Central memory CD8-positive, alpha-beta T cell (primary cell): ENCODE measurements at regions not wholly inside any gene's neighbourhood (a gene's known extent, or its start where the extent isn't known, plus 50 kb on each side); places are given as distances from the start of the nearest gene placed in this dataset.

ENCODE experiments used
- ATAC-seq: fragments of 150-1000 bp; cut with Tn5 transposase; replicated peaks from 2 replicates; pipeline ENCODE4 v1.10.0; 2022; ENCODE audit warnings: mild to moderate bottlenecking, moderate FRiP score, moderate number of reproducible peaks; ENCODE audit not compliant: poor library complexity, severe bottlenecking; ENCODE audit errors: extremely low read depth
- DNase-seq, 2 donors: peaks; one replicate each; pipeline ENCODE4 v3.0.0; 2021; ENCODE audit warnings: low spot score in 2 of 2
- H3K27ac Mint-ChIP-seq: one replicate; pipeline ENCODE4 v1.8.0; 2022; ENCODE audit warnings: low read depth, mild to moderate bottlenecking, moderate library complexity, mixed read lengths
- H3K27me3 Mint-ChIP-seq: one replicate; pipeline ENCODE4 v1.8.0; 2022; ENCODE audit warnings: mixed read lengths
- H3K36me3 Mint-ChIP-seq: one replicate; pipeline ENCODE4 v1.8.0; 2022; ENCODE audit warnings: mild to moderate bottlenecking, moderate library complexity, mixed read lengths; ENCODE audit not compliant: insufficient read depth
- H3K4me1 Mint-ChIP-seq: one replicate; pipeline ENCODE4 v1.8.0; 2022; ENCODE audit warnings: mixed read lengths
- H3K4me3 Mint-ChIP-seq: one replicate; pipeline ENCODE4 v1.8.0; 2022; ENCODE audit warnings: mild to moderate bottlenecking, moderate library complexity, mixed read lengths
- H3K9me3 Mint-ChIP-seq: one replicate; pipeline ENCODE4 v1.8.0; 2022; ENCODE audit warnings: mixed read lengths

- H3K27me3 Mint-ChIP-seq = peaks cover 13% of the 10 kb centered on the region
- DNase-seq (no peak), ATAC-seq (no peak)
- H3K4me3 Mint-ChIP-seq = no peak overlapping the region
- H3K27ac Mint-ChIP-seq = no peak overlapping the region
- no peaks in the 10 kb centered on the region for H3K4me1 Mint-ChIP-seq
- H3K9me3 Mint-ChIP-seq = peaks cover 5% of the 10 kb centered on the region
- H3K36me3 Mint-ChIP-seq = no peaks in the 10 kb centered on the region
Measured at GRCh38 chr5:174342696-174343095, 297.2 kb downstream of the NSG2 start.

GRCh38 chr5:174343826-174344225 lies 298.3 kb downstream of the NSG2 start:
- Mint-ChIP-seq H3K27me3 (peaks cover 5% of the 10 kb centered on the region), H3K9me3 (peaks cover 5% of the 10 kb centered on the region), H3K4me1 (no peaks in the 10 kb centered on the region), H3K4me3 (no peak overlapping the region), H3K36me3 (no peaks in the 10 kb centered on the region), H3K27ac (no peak overlapping the region)
- ATAC-seq (no peak), DNase-seq (no peak)

- peaks cover 5% of the 10 kb centered on the region for H3K9me3 Mint-ChIP-seq
- H3K4me3 Mint-ChIP-seq = no peak overlapping the region
- no peaks in the 10 kb centered on the region for H3K4me1 Mint-ChIP-seq
- no peak overlapping the region for H3K27ac Mint-ChIP-seq
- ATAC-seq (no peak), DNase-seq (no peak)
- no peaks in the 10 kb centered on the region for H3K27me3 Mint-ChIP-seq
- H3K36me3 Mint-ChIP-seq = no peaks in the 10 kb centered on the region
Measured at GRCh38 chr5:174344335-174344734, 298.8 kb downstream of the NSG2 start.

GRCh38 chr5:174347183-174347582 lies 301.7 kb downstream of the NSG2 start:
- Mint-ChIP-seq H3K9me3 (peaks cover 5% of the 10 kb centered on the region), H3K36me3 (no peaks in the 10 kb centered on the region), H3K4me1 (no peaks in the 10 kb centered on the region), H3K27ac (no peak overlapping the region), H3K4me3 (no peak overlapping the region), H3K27me3 (no peaks in the 10 kb centered on the region)
- no peak for DNase-seq
- ATAC-seq = no peak

GRCh38 chr5:174348311-174348981 lies 302.9 kb downstream of the NSG2 start:
- H3K36me3 Mint-ChIP-seq = no peaks in the 10 kb centered on the region
- H3K4me3 Mint-ChIP-seq = no peak overlapping the region
- DNase-seq = no peak
- no peaks in the 10 kb centered on the region for H3K4me1 Mint-ChIP-seq
- ATAC-seq = no peak
- H3K27ac Mint-ChIP-seq = no peak overlapping the region
- no peaks in the 10 kb centered on the region for H3K27me3 Mint-ChIP-seq
- H3K9me3 Mint-ChIP-seq = peaks cover 5% of the 10 kb centered on the region

- Mint-ChIP-seq H3K27me3 (no peaks in the 10 kb centered on the region), H3K9me3 (peaks cover 6% of the 10 kb centered on the region), H3K36me3 (no peaks in the 10 kb centered on the region), H3K4me3 (no peak overlapping the region), H3K27ac (no peak overlapping the region), H3K4me1 (no peaks in the 10 kb centered on the region)
- ATAC-seq (no peak), DNase-seq (no peak)
Measured at GRCh38 chr5:174352681-174353080, 307.2 kb downstream of the NSG2 start.

- no peaks in the 10 kb centered on the region for H3K4me1 Mint-ChIP-seq
- no peak overlapping the region for H3K27ac Mint-ChIP-seq
- peaks cover 2% of the 10 kb centered on the region for H3K36me3 Mint-ChIP-seq
- no peaks in the 10 kb centered on the region for H3K27me3 Mint-ChIP-seq
- no peak overlapping the region for H3K4me3 Mint-ChIP-seq
- ATAC-seq (no peak), DNase-seq (no peak)
- H3K9me3 Mint-ChIP-seq = peaks cover 6% of the 10 kb centered on the region
Measured at GRCh38 chr5:174354571-174354970, 309.1 kb downstream of the NSG2 start.

- peaks cover 6% of the 10 kb centered on the region for H3K9me3 Mint-ChIP-seq
- ATAC-seq = no peak
- H3K36me3 Mint-ChIP-seq = peaks cover 2% of the 10 kb centered on the region
Measured at GRCh38 chr5:174355208-174355612, 309.7 kb downstream of the NSG2 start.

GRCh38 chr5:174355995-174356394 lies 310.5 kb downstream of the NSG2 start:
- Mint-ChIP-seq H3K4me3 (no peak overlapping the region), H3K27ac (no peak overlapping the region), H3K36me3 (peaks cover 2% of the 10 kb centered on the region), H3K27me3 (no peaks in the 10 kb centered on the region), H3K9me3 (peaks cover 6% of the 10 kb centered on the region), H3K4me1 (no peaks in the 10 kb centered on the region)
- DNase-seq = no peak
- ATAC-seq = no peak

More at GRCh38 chr5:174355208-174355612, 309.7 kb downstream of the NSG2 start:
- no peak for DNase-seq
- Mint-ChIP-seq H3K27ac (no peak overlapping the region), H3K27me3 (no peaks in the 10 kb centered on the region), H3K4me1 (no peaks in the 10 kb centered on the region), H3K4me3 (no peak overlapping the region)

- no peak for DNase-seq
- no peak for ATAC-seq
- Mint-ChIP-seq H3K27me3 (no peaks in the 10 kb centered on the region), H3K27ac (no peak overlapping the region), H3K4me3 (no peak overlapping the region), H3K9me3 (peaks cover 7% of the 10 kb centered on the region), H3K4me1 (no peaks in the 10 kb centered on the region), H3K36me3 (peaks cover 2% of the 10 kb centered on the region)
Measured at GRCh38 chr5:174356536-174356935, 311.0 kb downstream of the NSG2 start.

- H3K9me3 Mint-ChIP-seq = peaks cover 13% of the 10 kb centered on the region
- H3K36me3 Mint-ChIP-seq = peaks cover 2% of the 10 kb centered on the region
- ATAC-seq = no peak
- H3K27me3 Mint-ChIP-seq = no peaks in the 10 kb centered on the region
- H3K4me1 Mint-ChIP-seq = no peaks in the 10 kb centered on the region
- no peak for DNase-seq
- H3K4me3 Mint-ChIP-seq = no peak overlapping the region
- H3K27ac Mint-ChIP-seq = no peak overlapping the region
Measured at GRCh38 chr5:174358276-174358675, 312.8 kb downstream of the NSG2 start.

GRCh38 chr5:174359071-174359470 lies 313.6 kb downstream of the NSG2 start:
- Mint-ChIP-seq H3K27me3 (no peaks in the 10 kb centered on the region), H3K4me1 (no peaks in the 10 kb centered on the region), H3K9me3 (peaks cover 13% of the 10 kb centered on the region), H3K4me3 (no peak overlapping the region), H3K36me3 (peaks cover 2% of the 10 kb centered on the region), H3K27ac (no peak overlapping the region)
- ATAC-seq (no peak), DNase-seq (no peak)

- DNase-seq (no peak), ATAC-seq (no peak)
- no peaks in the 10 kb centered on the region for H3K27me3 Mint-ChIP-seq
- no peaks in the 10 kb centered on the region for H3K4me1 Mint-ChIP-seq
- peaks cover 2% of the 10 kb centered on the region for H3K36me3 Mint-ChIP-seq
- H3K4me3 Mint-ChIP-seq = no peak overlapping the region
- H3K9me3 Mint-ChIP-seq = peaks cover 7% of the 10 kb centered on the region
- no peak overlapping the region for H3K27ac Mint-ChIP-seq
Measured at GRCh38 chr5:174362514-174362913, 317.0 kb downstream of the NSG2 start.
